Skeletal muscle tissue (tissue), 3 donors: ENCODE measurements at regions not wholly inside any gene's neighbourhood (a gene's known extent, or its start where the extent isn't known, plus 50 kb on each side); places are given as distances from the start of the nearest gene placed in this dataset.

Experiments used
- H3K27ac ChIP-seq: one replicate; pipeline ENCODE4 v1.7.0; 2013; ENCODE audit warnings: mild to moderate bottlenecking, low read depth, low read length, inconsistent platforms
- H3K27me3 ChIP-seq, 3 donors: one replicate each; pipeline ENCODE4 v1.7.0; 2013; ENCODE audit warnings: low read length in 3 of 3; ENCODE audit not compliant: control insufficient read depth in 3 of 3, insufficient read depth in 3 of 3
- H3K36me3 ChIP-seq, 3 donors: one replicate each; pipeline ENCODE4 v1.7.0; 2013; ENCODE audit warnings: low read length in 3 of 3; ENCODE audit not compliant: control insufficient read depth in 3 of 3, insufficient read depth in 3 of 3
- H3K4me1 ChIP-seq, 3 donors: one replicate each; pipeline ENCODE4 v1.7.0; 2013; ENCODE audit warnings: low read length in 3 of 3, mild to moderate bottlenecking in 3 of 3; ENCODE audit not compliant: control insufficient read depth in 3 of 3, insufficient read depth in 3 of 3
- H3K4me3 ChIP-seq, 3 donors: one replicate each; pipeline ENCODE4 v1.7.0; 2013; ENCODE audit warnings: low read length in 3 of 3
- H3K9ac ChIP-seq, 3 donors: one replicate each; pipeline ENCODE4 v1.7.0; 2013; ENCODE audit warnings: low read length in 3 of 3, mild to moderate bottlenecking in 3 of 3, moderate library complexity in 2 of 3, low read depth in 1 of 3
- H3K9me3 ChIP-seq, 3 donors: one replicate each; pipeline ENCODE4 v1.7.0; 2013; ENCODE audit warnings: low read length in 3 of 3; ENCODE audit not compliant: control insufficient read depth in 3 of 3
- donor health status: Osteomylitis.

DNA sequence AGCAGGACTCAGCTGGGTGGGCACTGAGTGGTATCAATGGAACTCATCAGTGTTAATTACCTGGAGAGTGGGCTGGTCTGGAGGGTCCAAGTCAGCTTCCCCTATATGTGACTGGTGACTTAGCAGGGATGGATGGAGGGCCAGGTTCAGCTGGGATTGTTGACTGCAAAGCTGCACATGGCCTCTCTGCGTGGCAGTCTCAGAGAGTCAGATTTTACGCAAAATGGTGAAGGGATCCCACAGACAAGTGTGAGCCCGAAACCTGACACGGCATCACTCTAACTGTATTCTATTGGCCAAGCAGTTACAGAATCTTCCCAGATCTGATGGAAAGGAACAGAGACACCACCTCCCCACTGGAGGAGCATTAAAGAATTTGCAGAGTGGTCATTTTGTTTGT, 716.0 kb upstream of the TBX3 start:
- Histone ChIP-seq H3K4me3 (no peak overlapping the region), H3K27me3 (no peaks in the 10 kb centered on the region), H3K4me1 (no peaks in the 10 kb centered on the region), H3K9me3 (peaks cover 0 to 9% (median 8%) of the 10 kb centered on the region in 3 donors), H3K36me3 (no peaks in the 10 kb centered on the region), H3K27ac (no peak overlapping the region), H3K9ac (no peak overlapping the region)

GRCh38 chr12:115398311-115398781, 714.4 kb upstream of the TBX3 start:
- no peaks in the 10 kb centered on the region for H3K36me3 ChIP-seq
- H3K27ac ChIP-seq: no peak overlapping the region
- H3K9me3 ChIP-seq: peaks cover 0 to 9% (median 8%) of the 10 kb centered on the region in 3 donors
- no peaks in the 10 kb centered on the region for H3K4me1 ChIP-seq
- H3K9ac ChIP-seq: no peak overlapping the region
- H3K4me3 ChIP-seq: no peak overlapping the region
- no peaks in the 10 kb centered on the region for H3K27me3 ChIP-seq

DNA sequence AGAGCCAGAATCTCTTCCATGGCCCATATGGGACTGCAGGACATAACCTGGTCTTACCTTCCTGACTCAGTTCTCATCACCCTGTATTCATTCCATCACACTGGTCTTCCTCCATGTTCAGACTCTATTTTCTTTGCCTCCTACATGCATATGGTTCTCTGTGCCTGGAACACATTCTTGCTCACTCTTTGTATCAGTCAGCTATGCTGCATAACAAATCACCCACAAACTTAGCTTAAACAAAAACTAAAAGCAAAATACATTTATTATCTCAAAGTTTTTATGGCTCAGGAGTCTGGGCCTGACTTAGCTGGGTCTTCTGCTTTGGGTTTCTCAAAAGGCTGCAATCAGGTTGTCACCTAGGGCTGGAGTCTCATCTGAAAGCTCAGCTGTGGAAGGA, 712.6 kb upstream of the TBX3 start:
- Histone ChIP-seq H3K9me3 (peaks cover 0 to 11% (median 9%) of the 10 kb centered on the region in 3 donors), H3K4me3 (no peak overlapping the region), H3K36me3 (no peaks in the 10 kb centered on the region), H3K27ac (no peak overlapping the region), H3K4me1 (no peaks in the 10 kb centered on the region), H3K9ac (no peak overlapping the region), H3K27me3 (no peaks in the 10 kb centered on the region)

- H3K27ac ChIP-seq: no peak overlapping the region
- no peaks in the 10 kb centered on the region for H3K27me3 ChIP-seq
- no peaks in the 10 kb centered on the region for H3K36me3 ChIP-seq
- no peak overlapping the region for H3K4me3 ChIP-seq
- peaks cover 0 to 11% (median 9%) of the 10 kb centered on the region in 3 donors for H3K9me3 ChIP-seq
- no peaks in the 10 kb centered on the region for H3K4me1 ChIP-seq
- H3K9ac ChIP-seq: no peak overlapping the region
These were observed 710.7 kb upstream of the TBX3 start for GRCh38 chr12:115394496-115395220.

GRCh38 chr12:115388139-115388538, 704.2 kb upstream of the TBX3 start:
- Histone ChIP-seq H3K27ac (no peak overlapping the region), H3K9ac (no peak overlapping the region), H3K4me3 (no peak overlapping the region), H3K4me1 (no peaks in the 10 kb centered on the region), H3K9me3 (peaks cover 0 to under 1% (median 0%) of the 10 kb centered on the region in 3 donors), H3K36me3 (no peaks in the 10 kb centered on the region), H3K27me3 (no peaks in the 10 kb centered on the region)

GRCh38 chr12:115387467-115387901, 703.5 kb upstream of the TBX3 start:
- no peaks in the 10 kb centered on the region for H3K27me3 ChIP-seq
- no peak overlapping the region for H3K4me3 ChIP-seq
- H3K9ac ChIP-seq: no peak overlapping the region
- H3K36me3 ChIP-seq: no peaks in the 10 kb centered on the region
- no peak overlapping the region for H3K27ac ChIP-seq
- H3K4me1 ChIP-seq: no peaks in the 10 kb centered on the region
- H3K9me3 ChIP-seq: no peaks in the 10 kb centered on the region

- H3K4me3 ChIP-seq: no peak overlapping the region
- no peaks in the 10 kb centered on the region for H3K36me3 ChIP-seq
- no peak overlapping the region for H3K27ac ChIP-seq
- no peaks in the 10 kb centered on the region for H3K4me1 ChIP-seq
- no peaks in the 10 kb centered on the region for H3K9me3 ChIP-seq
- no peak overlapping the region for H3K9ac ChIP-seq
- no peaks in the 10 kb centered on the region for H3K27me3 ChIP-seq
These were observed 703.0 kb upstream of the TBX3 start for GRCh38 chr12:115386946-115387345.

DNA sequence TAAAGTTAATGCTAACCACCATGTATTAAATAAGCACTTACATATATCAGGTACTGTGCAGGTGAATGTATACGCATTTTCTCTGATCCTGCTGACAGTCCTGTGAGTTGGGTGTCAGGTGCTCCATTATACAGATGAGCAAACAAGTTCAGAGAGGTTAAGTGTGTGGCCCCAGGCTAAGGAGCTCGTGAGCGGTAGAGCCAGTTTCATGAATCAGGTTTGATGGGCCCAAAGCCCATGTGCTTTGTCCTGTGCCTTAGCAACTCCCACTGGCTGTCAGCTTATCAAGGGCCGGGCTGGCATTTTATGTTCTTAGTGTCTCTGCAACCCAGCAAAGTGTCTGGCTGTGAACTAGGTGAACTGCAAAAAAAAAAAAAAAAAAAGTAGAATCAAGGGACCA, 701.2 kb upstream of the TBX3 start:
- Histone ChIP-seq H3K4me3 (no peak overlapping the region), H3K27me3 (peaks cover 0 to 3% (median 0%) of the 10 kb centered on the region in 3 donors), H3K4me1 (no peaks in the 10 kb centered on the region)

GRCh38 chr12:115384391-115384790, 700.4 kb upstream of the TBX3 start:
- Histone ChIP-seq H3K27me3 (peaks cover 0 to 3% (median 1%) of the 10 kb centered on the region in 3 donors), H3K9ac (no peak overlapping the region), H3K4me3 (no peak overlapping the region), H3K4me1 (no peaks in the 10 kb centered on the region), H3K36me3 (no peaks in the 10 kb centered on the region), H3K9me3 (no peaks in the 10 kb centered on the region), H3K27ac (no peak overlapping the region)

More for the DNA sequence above, 701.2 kb upstream of the TBX3 start:
- H3K36me3 ChIP-seq: no peaks in the 10 kb centered on the region
- no peaks in the 10 kb centered on the region for H3K9me3 ChIP-seq
- H3K27ac ChIP-seq: no peak overlapping the region
- no peak overlapping the region for H3K9ac ChIP-seq

GRCh38 chr12:115383668-115384067, 699.7 kb upstream of the TBX3 start:
- H3K27me3 ChIP-seq: peaks cover 3 to 5% (median 3%) of the 10 kb centered on the region in 3 donors

More at GRCh38 chr12:115383668-115384067, 699.7 kb upstream of the TBX3 start:
- Histone ChIP-seq H3K27ac (no peak overlapping the region), H3K36me3 (no peaks in the 10 kb centered on the region), H3K9me3 (no peaks in the 10 kb centered on the region), H3K9ac (no peak overlapping the region), H3K4me3 (no peak overlapping the region), H3K4me1 (no peaks in the 10 kb centered on the region)
